CD4-positive, alpha-beta memory T cell (primary cell): ENCODE measurements at regions not wholly inside any gene's neighbourhood (a gene's known extent, or its start where the extent isn't known, plus 50 kb on each side); places are given as distances from the start of the nearest gene placed in this dataset.

Experiments
- CTCF ChIA-PET: fragments of 350-600 bp; sonication (Branson Sonifier 250); formaldehyde crosslinking; loops from one replicate; lab custom pipeline; 2021; ENCODE audit warnings: inconsistent platforms; ENCODE audit not compliant: partially characterized antibody; lab: Charles Lee
- POLR2A ChIA-PET: fragments of 350-600 bp; sonication (Branson Sonifier 250); formaldehyde crosslinking; loops from one replicate; lab custom pipeline; 2021; ENCODE audit not compliant: partially characterized antibody; lab: Charles Lee
- DNase-seq, 5 donors: peaks; one replicate each; pipeline versions ENCODE4 v3.0.0 to v3.0.0-alpha.2; 2020 to 2022; ENCODE audit warnings: mixed read lengths in 1 of 5
- H3K27ac ChIP-seq: one replicate; pipeline ENCODE4 v1.7.0; 2013; ENCODE audit warnings: low read depth, low read length
- H3K27me3 ChIP-seq: 2 replicates; pipeline ENCODE4 v1.7.0; 2013; ENCODE audit warnings: mild to moderate bottlenecking, low read length, moderate library complexity; ENCODE audit not compliant: insufficient read depth
- H3K36me3 ChIP-seq: 2 replicates; pipeline ENCODE4 v1.7.0; 2013; ENCODE audit warnings: mild to moderate bottlenecking, low read length, moderate library complexity; ENCODE audit not compliant: insufficient read depth
- H3K4me1 ChIP-seq: 2 replicates; pipeline ENCODE4 v1.7.0; 2013; ENCODE audit warnings: mild to moderate bottlenecking, low read length, moderate library complexity; ENCODE audit not compliant: insufficient read depth
- H3K4me3 ChIP-seq, 2 donors: one replicate each; pipeline ENCODE4 v1.7.0; 2013; ENCODE audit warnings: low read length in 2 of 2, mild to moderate bottlenecking in 1 of 2
- H3K9me3 ChIP-seq, 2 donors: one replicate each; pipeline ENCODE4 v1.7.0; 2013; ENCODE audit warnings: low read length in 2 of 2, control low read depth in 1 of 2; ENCODE audit not compliant: control insufficient read depth in 1 of 2
- H3K27ac Mint-ChIP-seq, 7 donors: one replicate each; pipeline ENCODE4 v1.8.0; 2020 to 2021; ENCODE audit warnings: mixed read lengths in 7 of 7, mild to moderate bottlenecking in 6 of 7, inconsistent platforms in 3 of 7, moderate library complexity in 3 of 7
- H3K27me3 Mint-ChIP-seq, 2 donors: one replicate each; pipeline ENCODE4 v1.8.0; 2020 to 2021; ENCODE audit warnings: mixed read lengths in 2 of 2
- H3K36me3 Mint-ChIP-seq, 2 donors: one replicate each; pipeline ENCODE4 v1.8.0; 2020 to 2021; ENCODE audit warnings: mixed read lengths in 2 of 2, inconsistent platforms in 1 of 2, mild to moderate bottlenecking in 1 of 2
- H3K4me1 Mint-ChIP-seq, 4 donors: one replicate each; pipeline ENCODE4 v1.8.0; 2020 to 2021; ENCODE audit warnings: mixed read lengths in 4 of 4, mild to moderate bottlenecking in 1 of 4
- H3K4me3 Mint-ChIP-seq, 8 donors: one replicate each; pipeline ENCODE4 v1.8.0; 2020 to 2021; ENCODE audit warnings: mixed read lengths in 8 of 8, mild to moderate bottlenecking in 7 of 8, moderate library complexity in 6 of 8, inconsistent platforms in 3 of 8
- H3K9me3 Mint-ChIP-seq, 8 donors: one replicate each; pipeline ENCODE4 v1.8.0; 2020 to 2021; ENCODE audit warnings: mixed read lengths in 8 of 8, mild to moderate bottlenecking in 5 of 8, inconsistent platforms in 3 of 8, moderate library complexity in 1 of 8
- intact Hi-C: fragments of 100-400 bp; cut with micrococcal nuclease; formaldehyde crosslinking; loops from one replicate; pipeline ENCODE4 v1.15.1; 2023

- intact Hi-C loops, result no loop called here
- Histone ChIP-seq H3K27ac (no peak overlapping the region), H3K4me1 (no peaks in the 10 kb centered on the region), H3K27me3 (no peaks in the 10 kb centered on the region), H3K9me3 (no peaks in the 10 kb centered on the region), H3K36me3 (no peaks in the 10 kb centered on the region), H3K4me3 (no peak overlapping the region)
- POLR2A ChIA-PET, result no interaction called here
- Mint-ChIP-seq H3K4me1 (no peaks in the 10 kb centered on the region), H3K4me3 (no peak overlapping the region), H3K9me3 (peaks cover 0 to 6% (median 2%) of the 10 kb centered on the region in 8 donors), H3K36me3 (no peaks in the 10 kb centered on the region), H3K27ac (no peak overlapping the region), H3K27me3 (peaks cover 2 to 9% of the 10 kb centered on the region in 2 donors)
- no peak for DNase-seq
- CTCF ChIA-PET, result no interaction called here
Measured at GRCh38 chr10:33901166-33901565, 566.7 kb upstream of the NRP1 start.

- no peaks in the 10 kb centered on the region for H3K27me3 ChIP-seq
- no peaks in the 10 kb centered on the region for H3K9me3 ChIP-seq
- no peak overlapping the region for H3K27ac ChIP-seq
- no peak overlapping the region for H3K27ac Mint-ChIP-seq
- H3K27me3 Mint-ChIP-seq, result peaks cover 2 to 9% of the 10 kb centered on the region in 2 donors
- no peaks in the 10 kb centered on the region for H3K36me3 Mint-ChIP-seq
- ChIA-PET CTCF (no interaction called here), POLR2A (no interaction called here)
- H3K4me3 ChIP-seq, result no peak overlapping the region
- H3K4me3 Mint-ChIP-seq, result no peak overlapping the region
- no peak for DNase-seq
- peaks cover 0 to 6% (median 2%) of the 10 kb centered on the region in 8 donors for H3K9me3 Mint-ChIP-seq
- no peaks in the 10 kb centered on the region for H3K4me1 ChIP-seq
- no peaks in the 10 kb centered on the region for H3K36me3 ChIP-seq
- intact Hi-C loops, result no loop called here
- no peaks in the 10 kb centered on the region for H3K4me1 Mint-ChIP-seq
Measured at GRCh38 chr10:33900596-33900995, 566.1 kb upstream of the NRP1 start.

- DNase-seq, result no peak
- Mint-ChIP-seq H3K27me3 (peaks cover 2 to 9% of the 10 kb centered on the region in 2 donors), H3K9me3 (peaks cover 0 to 6% (median 2%) of the 10 kb centered on the region in 8 donors), H3K4me3 (no peak overlapping the region), H3K27ac (no peak overlapping the region), H3K4me1 (no peaks in the 10 kb centered on the region), H3K36me3 (no peaks in the 10 kb centered on the region)
- intact Hi-C loops, result no loop called here
- Histone ChIP-seq H3K4me3 (no peak overlapping the region), H3K27me3 (no peaks in the 10 kb centered on the region), H3K27ac (no peak overlapping the region), H3K4me1 (no peaks in the 10 kb centered on the region), H3K9me3 (no peaks in the 10 kb centered on the region), H3K36me3 (no peaks in the 10 kb centered on the region)
- ChIA-PET CTCF (no interaction called here), POLR2A (no interaction called here)
Measured at GRCh38 chr10:33899578-33900531, 565.4 kb upstream of the NRP1 start.

DNA sequence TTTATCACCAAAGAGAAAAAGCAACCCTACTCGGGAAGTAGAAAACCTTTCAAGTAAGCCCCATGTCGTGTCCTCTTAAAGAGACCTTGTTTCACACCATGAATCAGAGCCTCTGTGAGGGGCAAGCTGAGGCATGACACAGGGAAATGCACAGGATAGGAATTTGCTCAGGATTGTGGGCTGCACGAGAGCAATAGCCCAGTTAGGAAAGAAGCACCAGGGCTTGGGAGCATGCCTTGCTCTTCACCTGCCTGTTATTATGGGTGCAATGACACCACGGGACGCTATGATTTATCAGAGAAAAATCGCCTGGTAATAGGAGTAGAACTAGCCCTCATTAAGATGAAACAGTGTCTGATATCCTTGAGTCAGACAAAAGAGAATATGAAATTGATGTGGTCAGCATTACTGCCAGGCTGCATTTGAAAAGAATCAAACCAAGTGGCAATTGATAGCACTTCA, 562.9 kb upstream of the NRP1 start:
- CTCF ChIA-PET, result no interaction called here
- POLR2A ChIA-PET, result no interaction called here

GRCh38 chr10:33893506-33893905, 559.0 kb upstream of the NRP1 start:
- Histone ChIP-seq H3K9me3 (no peaks in the 10 kb centered on the region), H3K27ac (no peak overlapping the region), H3K4me3 (no peak overlapping the region), H3K4me1 (no peaks in the 10 kb centered on the region), H3K27me3 (no peaks in the 10 kb centered on the region), H3K36me3 (no peaks in the 10 kb centered on the region)
- no peaks in the 10 kb centered on the region for H3K4me1 Mint-ChIP-seq
- H3K27me3 Mint-ChIP-seq, result peaks cover 2 to 3% of the 10 kb centered on the region in 2 donors
- H3K27ac Mint-ChIP-seq, result no peak overlapping the region
- intact Hi-C loops, result no loop called here
- peaks cover 0 to 3% (median 0%) of the 10 kb centered on the region in 8 donors for H3K9me3 Mint-ChIP-seq
- H3K36me3 Mint-ChIP-seq, result no peaks in the 10 kb centered on the region
- POLR2A ChIA-PET, result no interaction called here
- no peak for DNase-seq
- H3K4me3 Mint-ChIP-seq, result no peak overlapping the region
- CTCF ChIA-PET, result no interaction called here

More for the DNA sequence above, 562.9 kb upstream of the NRP1 start:
- Mint-ChIP-seq H3K4me1 (no peaks in the 10 kb centered on the region), H3K4me3 (no peak overlapping the region), H3K9me3 (peaks cover 0 to 6% (median 2%) of the 10 kb centered on the region in 8 donors), H3K27ac (no peak overlapping the region), H3K27me3 (peaks cover 2 to 9% of the 10 kb centered on the region in 2 donors), H3K36me3 (no peaks in the 10 kb centered on the region)
- no peaks in the 10 kb centered on the region for H3K27me3 ChIP-seq
- no peaks in the 10 kb centered on the region for H3K9me3 ChIP-seq
- H3K36me3 ChIP-seq, result no peaks in the 10 kb centered on the region
- no peak overlapping the region for H3K27ac ChIP-seq
- H3K4me3 ChIP-seq, result no peak overlapping the region
- H3K4me1 ChIP-seq, result no peaks in the 10 kb centered on the region
- intact Hi-C loops, result no loop called here
- no peak for DNase-seq

GRCh38 chr10:33889371-33889770, 554.9 kb upstream of the NRP1 start:
- intact Hi-C loops, result no loop called here
- DNase-seq, result no peak
- Histone ChIP-seq H3K27ac (no peak overlapping the region), H3K9me3 (no peaks in the 10 kb centered on the region), H3K4me3 (no peak overlapping the region), H3K36me3 (no peaks in the 10 kb centered on the region), H3K4me1 (no peaks in the 10 kb centered on the region), H3K27me3 (no peaks in the 10 kb centered on the region)
- H3K36me3 Mint-ChIP-seq, result no peaks in the 10 kb centered on the region
- H3K27ac Mint-ChIP-seq, result no peak overlapping the region
- H3K4me1 Mint-ChIP-seq, result no peaks in the 10 kb centered on the region
- H3K27me3 Mint-ChIP-seq, result peaks cover 0 to 1% of the 10 kb centered on the region in 2 donors
- POLR2A ChIA-PET, result no interaction called here
- peaks cover 0 to 3% (median 0%) of the 10 kb centered on the region in 8 donors for H3K9me3 Mint-ChIP-seq
- H3K4me3 Mint-ChIP-seq, result no peak overlapping the region
- CTCF ChIA-PET, result no interaction called here

- intact Hi-C loops, result no loop called here
- H3K4me3 Mint-ChIP-seq, result no peak overlapping the region
- H3K27ac ChIP-seq, result no peak overlapping the region
- ChIA-PET CTCF (no interaction called here), POLR2A (no interaction called here)
- no peaks in the 10 kb centered on the region for H3K36me3 Mint-ChIP-seq
- no peaks in the 10 kb centered on the region for H3K36me3 ChIP-seq
- no peaks in the 10 kb centered on the region for H3K4me1 ChIP-seq
- peaks cover 0 to 1% of the 10 kb centered on the region in 2 donors for H3K27me3 Mint-ChIP-seq
- H3K27ac Mint-ChIP-seq, result no peak overlapping the region
- no peaks in the 10 kb centered on the region for H3K27me3 ChIP-seq
- peaks cover 0 to 3% (median 0%) of the 10 kb centered on the region in 8 donors for H3K9me3 Mint-ChIP-seq
- H3K9me3 ChIP-seq, result no peaks in the 10 kb centered on the region
- no peaks in the 10 kb centered on the region for H3K4me1 Mint-ChIP-seq
- no peak overlapping the region for H3K4me3 ChIP-seq
- no peak for DNase-seq
Measured at GRCh38 chr10:33887188-33887587, 552.7 kb upstream of the NRP1 start.
